NCI-H510A (cell line): ENCODE measurements at regions not wholly inside any gene's neighbourhood (a gene's known extent, or its start where the extent isn't known, plus 50 kb on each side); places are given as distances from the start of the nearest gene placed in this dataset.

Source experiments
- DNase-seq: peaks from one replicate; lab custom pipeline; 2025; lab: John Stamatoyannopoulos, UW

GRCh38 chr1:177789956-177790355 is 179.9 kb downstream of the SEC16B start:
- no peak for DNase-seq

GRCh38 chr1:177786176-177786745 is 183.6 kb downstream of the SEC16B start:
- DNase-seq: no peak

GRCh38 chr1:177784936-177785335 is 184.9 kb downstream of the SEC16B start:
- no peak for DNase-seq

GRCh38 chr1:177784409-177784808 is 185.4 kb downstream of the SEC16B start:
- DNase-seq: no peak

DNA sequence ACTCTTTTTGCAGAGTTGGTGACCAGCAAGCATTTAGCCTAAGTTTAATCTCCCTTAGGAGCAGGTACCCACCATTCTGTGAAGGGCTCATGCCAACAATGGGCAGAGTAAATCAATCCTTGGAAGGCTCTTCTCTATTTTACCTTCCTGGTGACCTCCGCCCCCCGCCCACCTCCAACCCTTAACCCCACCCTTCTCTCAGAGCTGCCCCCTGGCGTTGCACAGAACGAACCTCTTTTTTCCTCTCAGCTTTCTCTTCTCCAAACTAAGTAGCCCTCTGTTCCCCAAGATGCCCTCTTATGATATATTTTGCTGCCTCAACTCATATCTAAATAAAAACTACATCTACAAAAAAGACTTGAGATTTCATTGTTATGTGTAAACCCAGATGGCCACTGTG is 186.8 kb downstream of the SEC16B start:
- DNase-seq: no peak

DNA sequence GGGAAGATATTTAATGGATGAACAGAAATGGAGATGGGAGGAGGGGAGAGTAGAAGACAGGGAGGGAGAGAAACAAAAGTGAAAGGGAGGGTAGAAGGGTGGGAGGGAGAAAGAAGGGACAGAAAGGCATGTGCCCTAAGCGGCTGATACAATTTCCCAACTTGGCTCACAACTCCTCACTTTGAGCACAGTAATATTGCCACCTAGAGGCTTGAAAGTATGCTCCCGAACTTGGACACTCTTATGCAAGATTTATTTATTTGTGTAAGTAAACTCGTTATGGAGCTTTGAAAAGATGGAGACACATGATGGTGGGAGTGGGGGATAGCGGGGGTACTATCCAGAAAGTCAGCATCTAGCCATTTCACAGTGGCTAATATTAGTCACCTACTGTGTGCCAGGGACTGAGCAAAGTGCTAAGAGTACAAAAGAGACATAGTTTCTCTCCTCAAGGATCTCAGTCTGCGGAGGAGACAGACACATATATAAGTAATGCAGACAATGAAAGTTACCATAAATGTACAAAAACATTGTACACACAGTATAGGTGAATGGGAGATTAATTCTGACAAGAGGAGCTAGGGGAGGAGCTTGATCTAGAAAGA is 189.7 kb downstream of the SEC16B start:
- DNase-seq: peak; percentile 12

GRCh38 chr1:177779166-177779965 is 190.5 kb downstream of the SEC16B start:
- no peak for DNase-seq

DNA sequence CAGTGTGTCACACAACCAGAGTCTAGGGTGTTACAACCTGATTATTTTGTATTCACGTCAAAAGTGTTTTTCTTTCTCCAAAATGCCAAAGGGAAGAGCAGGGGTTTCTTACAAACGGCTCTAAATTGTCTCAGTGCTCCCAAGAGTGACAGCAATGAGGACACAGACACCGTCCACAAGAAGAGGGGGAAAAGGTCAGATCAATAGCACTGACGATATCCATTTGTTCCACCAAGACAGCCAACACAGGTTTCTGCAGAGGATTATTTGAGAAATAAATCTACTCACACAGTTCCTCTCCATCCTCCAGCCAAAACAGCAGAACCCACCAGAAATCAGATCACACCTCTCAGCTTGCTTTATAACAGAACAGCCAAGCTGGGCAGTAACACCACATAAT is 193.9 kb downstream of the SEC16B start:
- no peak for DNase-seq

DNA sequence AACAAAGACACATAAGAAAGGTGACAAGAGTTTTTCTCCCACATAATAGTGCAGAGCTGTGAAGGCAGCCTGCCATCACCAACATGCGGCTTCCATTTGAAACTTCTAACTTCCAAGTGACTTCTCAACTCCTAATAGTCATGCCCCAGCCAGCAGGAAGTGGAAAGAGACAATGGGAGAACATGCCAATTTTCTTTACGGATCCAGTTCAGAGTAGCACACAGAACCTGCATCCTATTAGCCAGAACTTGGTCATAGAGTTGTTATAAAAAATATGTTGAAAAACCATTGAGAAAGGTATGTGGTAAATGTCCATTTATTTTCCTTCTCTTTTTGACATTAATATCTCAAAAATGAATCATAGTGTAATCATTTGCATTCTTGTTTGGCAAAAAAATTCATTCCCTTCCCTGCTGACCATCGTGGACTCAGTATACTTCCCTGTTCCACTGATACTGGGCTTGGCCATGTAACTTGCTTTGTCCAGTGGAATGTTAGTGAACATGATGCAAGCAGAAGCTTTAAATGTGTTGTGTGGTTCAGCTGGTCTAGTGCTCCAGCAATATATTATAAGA is 197.4 kb downstream of the SEC16B start:
- DNase-seq: no peak

DNA sequence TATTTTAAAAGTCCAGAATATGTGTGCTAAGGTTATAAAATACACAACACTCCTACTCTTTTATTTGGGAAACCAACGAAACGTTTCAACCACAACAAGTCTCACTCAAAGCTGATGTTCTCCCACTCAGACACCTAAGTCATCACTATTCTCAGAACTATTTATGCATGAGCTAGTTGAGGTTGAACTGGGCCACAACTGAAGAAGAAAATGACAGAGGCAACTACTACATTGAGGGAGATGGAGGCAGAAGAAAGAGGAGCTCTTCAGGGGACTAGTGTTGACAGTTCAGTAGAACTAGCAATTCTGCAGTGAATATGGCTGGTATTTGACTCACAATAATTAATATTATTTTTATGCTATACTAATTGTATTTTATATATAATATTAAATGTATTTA is 198.2 kb downstream of the SEC16B start:
- DNase-seq: no peak

GRCh38 chr1:177770096-177770495 is 199.8 kb downstream of the SEC16B start:
- peak; percentile 59 for DNase-seq

- no peak for DNase-seq
These were observed 213.9 kb downstream of the SEC16B start for GRCh38 chr1:177755851-177756560.

GRCh38 chr1:177754603-177755002 is 215.3 kb downstream of the SEC16B start:
- no peak for DNase-seq

- DNase-seq: no peak
These were observed 216.2 kb downstream of the SEC16B start for GRCh38 chr1:177753655-177754054.

DNA sequence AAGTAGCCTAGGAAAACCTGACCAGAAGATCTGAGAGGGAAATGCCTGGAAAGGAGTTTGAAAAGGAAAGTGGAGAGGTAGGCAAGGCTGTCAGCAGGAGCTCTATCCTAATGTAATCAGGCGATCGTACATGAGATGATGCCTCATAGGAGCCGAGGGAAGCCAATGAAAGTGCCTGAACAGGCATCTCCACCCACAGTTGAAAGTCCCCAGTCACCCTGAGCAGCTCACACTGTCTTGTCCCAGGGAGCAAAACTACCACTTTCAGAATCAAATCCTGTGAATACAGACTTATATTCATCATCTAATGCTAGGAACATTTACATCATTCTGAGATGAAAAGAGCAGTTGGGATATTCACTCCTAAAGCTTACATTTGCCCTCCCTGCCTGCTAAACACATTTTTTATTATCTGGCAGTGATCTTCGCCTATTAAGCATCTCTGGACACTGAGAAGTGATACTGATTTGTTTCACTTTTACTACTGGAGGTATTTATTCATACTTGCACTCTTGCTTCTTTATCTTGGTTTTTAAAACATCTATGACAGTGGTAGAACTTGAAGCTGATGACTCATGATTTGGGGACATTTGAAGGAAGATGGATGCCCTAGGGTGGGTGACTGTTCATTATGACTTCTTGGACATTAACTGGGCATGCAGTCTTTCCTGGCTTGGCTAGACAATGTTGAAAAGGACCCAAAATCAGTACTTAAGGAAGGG is 221.6 kb downstream of the SEC16B start:
- no peak for DNase-seq

DNA sequence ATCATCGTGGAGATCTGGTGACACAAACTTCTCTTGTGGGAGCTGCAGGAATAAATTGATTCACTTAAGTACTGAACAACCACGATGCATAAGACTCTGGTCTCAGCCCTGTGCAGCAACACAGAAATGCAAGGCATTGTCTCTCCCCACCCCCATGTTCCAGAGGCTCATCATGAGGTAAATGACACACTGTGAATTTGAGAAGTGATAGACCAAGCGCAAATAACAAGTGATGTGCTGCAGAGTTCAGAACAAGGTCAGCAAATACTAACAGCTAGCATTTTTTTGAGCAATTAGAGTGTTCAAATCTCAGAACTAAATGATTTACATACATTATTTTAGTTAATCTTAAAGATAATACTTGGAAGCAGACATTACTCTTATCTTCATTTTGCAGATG is 223.7 kb downstream of the SEC16B start:
- no peak for DNase-seq

DNA sequence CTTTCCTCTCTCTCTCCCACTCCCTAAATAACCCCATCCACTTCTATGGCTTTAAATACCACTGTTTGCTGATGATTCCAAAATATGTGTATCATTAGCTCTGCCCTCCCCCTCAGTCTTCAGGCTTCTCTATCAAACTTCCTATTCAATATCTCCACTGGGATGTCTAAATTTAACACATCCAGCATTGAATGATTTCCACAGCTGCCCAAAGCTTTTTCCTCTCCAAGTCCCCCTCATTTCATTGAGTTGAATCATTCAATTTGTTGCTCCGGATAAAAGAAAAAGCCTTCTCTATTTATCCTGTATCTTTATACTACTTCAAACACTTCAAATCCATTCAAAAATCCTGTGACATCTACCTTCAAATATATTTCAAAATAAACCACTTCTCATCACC is 225.0 kb downstream of the SEC16B start:
- no peak for DNase-seq

GRCh38 chr1:177741476-177741875 is 228.4 kb downstream of the SEC16B start:
- DNase-seq: no peak

GRCh38 chr1:177739780-177740179 is 230.1 kb downstream of the SEC16B start:
- DNase-seq: no peak

DNA sequence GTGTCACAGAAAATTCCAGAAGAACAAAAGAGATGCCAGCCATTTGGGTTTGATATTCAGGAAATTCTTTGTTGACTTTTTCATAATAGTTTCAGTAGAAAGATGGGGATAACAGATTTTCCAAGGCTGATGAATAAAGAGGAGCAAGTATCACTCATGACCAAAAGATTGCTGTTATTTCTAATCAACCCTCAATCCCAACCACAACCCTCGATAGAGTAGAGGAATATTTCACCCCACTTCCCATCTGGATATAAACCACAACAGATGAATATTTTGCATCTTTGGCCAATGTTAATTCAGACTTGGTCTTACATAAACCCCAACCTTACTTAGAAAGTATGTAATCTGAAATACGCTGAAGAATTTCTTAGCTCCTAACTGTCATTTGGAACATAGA is 232.4 kb downstream of the SEC16B start:
- DNase-seq: no peak

GRCh38 chr1:177732178-177732577 is 237.7 kb downstream of the SEC16B start:
- DNase-seq: no peak

DNA sequence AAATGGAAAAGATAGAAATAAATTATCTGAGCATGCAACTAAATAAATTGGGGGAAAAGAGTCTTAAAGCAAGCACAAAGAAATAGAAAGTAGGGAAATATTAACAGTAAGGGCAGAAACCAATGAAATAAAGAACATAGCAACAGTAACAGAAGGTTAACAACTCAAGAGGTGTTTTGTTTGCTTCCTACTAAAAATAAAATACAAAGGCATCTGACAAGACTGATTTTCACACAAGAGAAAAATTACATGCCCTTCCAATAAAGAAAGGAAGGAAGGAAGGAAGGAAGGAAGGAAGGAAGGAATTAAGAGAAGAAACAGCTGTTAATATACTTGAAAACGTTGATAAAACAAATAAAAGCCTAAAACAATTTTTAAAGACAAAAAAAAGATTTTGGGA is 240.2 kb downstream of the SEC16B start:
- no peak for DNase-seq
